Cardiac muscle cell (in vitro differentiated cells and primary cell): ENCODE measurements at regions not wholly inside any gene's neighbourhood (a gene's known extent, or its start where the extent isn't known, plus 50 kb on each side); places are given as distances from the start of the nearest gene placed in this dataset.
A peak's percentile ranks its signal among the peaks of the same experiment; 100 is the strongest.

Source experiments
- DNase-seq, 2 donors: peaks; one replicate each; pipeline versions ENCODE4 v3.0.0 to v3.0.0-alpha.2; 2010 to 2017; ENCODE audit warnings: low read depth in 1 of 2, low spot score in 1 of 2
- H3K27ac ChIP-seq: fragments of 200-600 bp; sonication (generic); 2 replicates; pipeline ENCODE4 v1.5.1; 2016
- H3K27me3 ChIP-seq: fragments of 200-600 bp; sonication (generic); 2 replicates; pipeline ENCODE4 v1.6.0; 2016; ENCODE audit warnings: control low read depth
- H3K36me3 ChIP-seq: fragments of 200-600 bp; sonication (generic); 2 replicates; pipeline ENCODE4 v1.5.1; 2016; ENCODE audit warnings: control low read depth
- H3K4me1 ChIP-seq: fragments of 200-600 bp; sonication (generic); 2 replicates; pipeline ENCODE4 v1.8.1; 2017; ENCODE audit warnings: low read depth, mild to moderate bottlenecking, mixed run types
- H3K4me3 ChIP-seq: fragments of 200-600 bp; sonication (generic); 2 replicates; pipeline ENCODE4 v1.5.1; 2016; ENCODE audit warnings: mild to moderate bottlenecking
- H3K9me3 ChIP-seq: fragments of 200-600 bp; sonication (generic); 2 replicates; pipeline ENCODE4 v1.5.1; 2017; ENCODE audit warnings: low read depth, mild to moderate bottlenecking, control low read depth
- CTCF ChIP-seq: IDR thresholded peaks from 2 replicates; pipeline ENCODE4 v1.5.1; 2012; ENCODE audit warnings: low read depth, mild to moderate bottlenecking, low read length

GRCh38 chr1:218957971-218958370 is 215.7 kb upstream of the LYPLAL1 start:
- TF ChIP-seq CTCF, result no peak
- peak in 1 of 2 donors; percentile 57 for DNase-seq
- Histone ChIP-seq H3K27ac (peak overlapping the region; percentile 49), H3K9me3 (no peaks in the 10 kb centered on the region), H3K4me1 (peaks cover 15% of the 10 kb centered on the region), H3K27me3 (no peaks in the 10 kb centered on the region), H3K36me3 (no peaks in the 10 kb centered on the region), H3K4me3 (no peak overlapping the region)

GRCh38 chr1:218959784-218960183 is 213.9 kb upstream of the LYPLAL1 start:
- Histone ChIP-seq H3K4me3 (no peak overlapping the region), H3K4me1 (peaks cover 15% of the 10 kb centered on the region), H3K27me3 (no peaks in the 10 kb centered on the region), H3K9me3 (no peaks in the 10 kb centered on the region), H3K36me3 (no peaks in the 10 kb centered on the region), H3K27ac (no peak overlapping the region)
- DNase-seq, result no peak
- no peak for TF ChIP-seq CTCF

DNA sequence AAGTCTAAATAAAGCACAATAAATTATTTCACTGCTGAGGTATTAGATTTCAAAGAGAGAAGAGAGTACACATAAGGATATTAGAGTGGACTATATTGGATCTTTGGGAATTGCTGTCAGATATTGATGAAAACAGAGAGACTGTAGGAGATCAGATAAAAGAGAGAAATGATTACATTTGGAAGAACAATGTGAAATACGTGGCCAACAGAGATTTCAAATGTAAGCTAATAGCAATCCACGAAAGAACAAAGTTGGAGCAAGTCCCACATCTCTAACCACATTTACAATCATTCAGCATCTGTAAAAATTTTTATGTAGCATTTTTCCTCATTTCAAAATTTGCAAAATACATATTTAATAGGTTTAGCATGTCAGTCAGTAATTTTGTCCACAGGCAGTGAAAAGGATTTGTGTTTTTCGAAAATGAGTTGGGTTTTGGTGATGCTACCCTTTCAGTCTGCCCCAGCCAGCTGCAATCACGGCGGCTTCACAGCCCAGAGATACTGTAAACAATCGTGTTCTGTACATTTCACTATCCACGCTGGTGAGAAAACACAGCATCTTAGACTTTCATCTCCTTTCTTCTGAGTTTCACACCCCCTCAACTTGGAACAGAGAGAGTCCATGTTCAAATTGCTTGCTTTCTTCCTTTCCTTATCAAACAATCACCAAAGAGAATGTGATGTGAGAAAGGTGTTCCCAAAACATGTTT is 209.1 kb upstream of the LYPLAL1 start:
- H3K4me3 ChIP-seq, result no peak overlapping the region
- no peaks in the 10 kb centered on the region for H3K9me3 ChIP-seq
- H3K36me3 ChIP-seq, result no peaks in the 10 kb centered on the region
- no peak for TF ChIP-seq CTCF
- no peaks in the 10 kb centered on the region for H3K27me3 ChIP-seq
- DNase-seq, result no peak
- H3K27ac ChIP-seq, result peak overlapping the region; percentile 1
- peaks cover 10% of the 10 kb centered on the region for H3K4me1 ChIP-seq

DNA sequence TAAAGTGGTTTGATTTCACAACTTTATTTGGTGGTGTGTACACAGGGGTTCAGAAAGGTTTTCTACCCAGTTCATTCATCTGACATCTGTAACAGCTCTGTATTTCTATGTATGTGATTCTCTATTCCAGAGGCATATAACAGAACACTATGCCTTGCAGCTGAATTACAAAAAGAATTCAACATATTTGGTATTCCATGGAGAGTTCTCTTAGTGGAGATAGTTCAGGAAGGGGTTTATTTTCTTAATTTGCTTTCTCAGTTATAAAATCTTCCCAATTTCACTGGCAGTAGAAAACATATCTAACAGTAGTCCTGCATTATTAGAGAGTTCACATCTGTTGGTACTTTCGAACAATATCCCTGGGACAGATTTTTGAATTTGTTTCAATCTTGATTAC is 207.9 kb upstream of the LYPLAL1 start:
- Histone ChIP-seq H3K9me3 (no peaks in the 10 kb centered on the region), H3K27ac (no peak overlapping the region), H3K36me3 (no peaks in the 10 kb centered on the region), H3K27me3 (no peaks in the 10 kb centered on the region), H3K4me3 (no peak overlapping the region), H3K4me1 (peaks cover 10% of the 10 kb centered on the region)
- no peak for DNase-seq
- TF ChIP-seq CTCF, result no peak

DNA sequence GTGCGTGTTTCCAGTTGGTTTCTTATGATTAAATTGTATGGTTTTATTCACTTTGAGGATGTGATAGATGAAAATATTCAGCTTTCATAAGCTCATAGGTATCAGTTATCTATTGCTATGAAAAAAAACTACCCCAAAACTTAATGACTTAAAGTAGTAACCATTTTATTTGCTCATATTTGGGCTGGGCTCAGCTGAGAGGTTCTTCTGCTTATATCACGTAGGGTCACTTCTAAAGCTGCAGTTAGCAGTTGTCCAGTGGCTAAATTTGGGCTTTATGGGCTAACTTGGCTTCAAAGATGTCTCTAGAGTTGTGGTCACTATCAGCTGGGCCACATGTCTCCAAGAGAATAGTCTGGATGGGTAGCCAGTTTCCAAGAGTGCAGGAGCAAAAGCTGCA is 206.4 kb upstream of the LYPLAL1 start:
- TF ChIP-seq CTCF, result no peak
- Histone ChIP-seq H3K9me3 (no peaks in the 10 kb centered on the region), H3K36me3 (no peaks in the 10 kb centered on the region), H3K27ac (no peak overlapping the region), H3K27me3 (no peaks in the 10 kb centered on the region), H3K4me1 (peaks cover 10% of the 10 kb centered on the region), H3K4me3 (no peak overlapping the region)
- no peak for DNase-seq
